Amniotic stem cell (primary cell): ENCODE measurements at regions not wholly inside any gene's neighbourhood (a gene's known extent, or its start where the extent isn't known, plus 50 kb on each side); places are given as distances from the start of the nearest gene placed in this dataset.

Experiments
- DNase-seq: peaks from one replicate; lab custom pipeline; 2025; lab: John Stamatoyannopoulos, UW

- DNase-seq: no peak
These were observed 232.9 kb upstream of the ID2 start for GRCh38 chr2:8448824-8449556.

DNA sequence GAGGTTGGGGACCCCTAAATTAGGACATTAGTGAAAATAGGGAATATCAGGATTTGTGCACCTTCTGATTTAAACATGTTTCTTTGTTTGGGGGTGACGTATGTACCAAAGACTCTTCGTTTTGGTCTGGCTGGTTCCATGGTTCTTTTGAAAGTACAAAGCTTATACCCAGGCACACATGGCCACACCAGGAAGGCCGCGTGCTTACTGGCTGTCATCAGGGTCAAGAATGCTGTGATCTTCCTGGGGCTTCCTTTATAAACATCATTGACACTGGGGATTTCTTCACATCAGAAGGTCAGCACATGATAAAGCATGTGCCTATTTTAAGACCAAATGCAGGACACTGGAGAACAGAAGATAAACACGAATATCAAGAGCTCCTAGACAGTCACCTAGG, 230.6 kb upstream of the ID2 start:
- DNase-seq: no peak

- DNase-seq: no peak
These were observed 229.6 kb upstream of the ID2 start for GRCh38 chr2:8452296-8452695.

DNA sequence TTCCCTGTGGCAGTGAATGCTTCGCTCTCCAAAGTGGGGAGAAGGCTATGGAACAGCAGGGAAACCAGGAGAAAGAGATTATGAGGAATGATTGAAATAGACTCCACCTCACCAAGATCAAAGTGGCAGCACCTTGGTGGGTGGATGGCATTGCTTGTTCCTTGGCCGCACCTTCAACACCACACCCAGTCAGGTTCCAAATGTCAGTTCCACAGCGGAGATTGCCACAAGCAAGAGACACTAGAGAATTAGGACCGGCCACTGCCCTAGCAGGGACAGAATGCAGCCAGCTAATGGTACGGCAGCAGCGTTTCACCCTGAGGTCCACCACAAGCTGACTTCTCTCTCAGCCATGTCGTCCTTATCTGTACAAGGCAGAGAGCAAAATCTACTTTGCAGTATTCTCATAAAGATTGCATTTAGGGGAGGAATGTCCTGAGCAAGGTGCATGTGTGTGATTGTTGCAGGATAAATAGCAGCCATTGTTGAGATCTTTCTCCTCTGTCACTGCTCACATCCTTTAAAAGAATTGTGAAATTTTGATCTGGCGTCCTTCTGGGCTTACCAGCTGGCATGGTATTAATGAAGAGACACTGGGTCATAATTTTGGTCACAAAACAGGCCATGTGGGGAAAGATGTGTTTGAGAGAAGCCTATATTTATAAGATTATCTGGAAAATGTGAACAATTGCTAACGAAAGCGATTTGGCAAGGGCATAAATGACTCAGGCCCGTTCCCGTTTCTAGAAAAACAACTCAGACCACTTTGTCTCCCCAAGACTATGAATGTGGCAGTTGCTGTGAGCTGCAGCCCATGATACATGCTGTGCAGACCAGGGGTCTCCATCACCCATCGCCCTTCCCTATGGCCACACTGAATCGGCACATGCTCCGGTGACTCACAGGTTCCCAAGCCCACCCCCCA, 228.6 kb upstream of the ID2 start:
- no peak for DNase-seq

DNA sequence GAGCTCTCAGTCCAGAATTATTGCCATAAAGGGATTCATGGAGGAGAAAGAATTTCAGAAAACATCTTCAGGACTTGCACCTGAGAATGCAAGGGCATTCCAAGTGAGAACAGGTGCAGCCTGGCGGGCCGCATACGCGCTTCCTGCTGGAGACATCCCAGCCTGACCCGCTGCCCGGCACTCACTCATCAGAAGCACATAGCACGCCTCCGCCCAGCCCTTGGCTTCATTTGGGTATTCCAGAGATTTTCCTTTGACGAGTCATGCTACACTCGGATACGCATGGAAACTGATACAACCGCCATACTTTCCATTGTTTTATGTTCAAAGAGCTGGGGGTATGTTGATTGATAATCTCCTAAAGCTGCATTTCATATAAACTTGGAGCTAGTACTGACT, 228.0 kb upstream of the ID2 start:
- no peak for DNase-seq

- no peak for DNase-seq
These were observed 227.1 kb upstream of the ID2 start for GRCh38 chr2:8454797-8455196.

DNA sequence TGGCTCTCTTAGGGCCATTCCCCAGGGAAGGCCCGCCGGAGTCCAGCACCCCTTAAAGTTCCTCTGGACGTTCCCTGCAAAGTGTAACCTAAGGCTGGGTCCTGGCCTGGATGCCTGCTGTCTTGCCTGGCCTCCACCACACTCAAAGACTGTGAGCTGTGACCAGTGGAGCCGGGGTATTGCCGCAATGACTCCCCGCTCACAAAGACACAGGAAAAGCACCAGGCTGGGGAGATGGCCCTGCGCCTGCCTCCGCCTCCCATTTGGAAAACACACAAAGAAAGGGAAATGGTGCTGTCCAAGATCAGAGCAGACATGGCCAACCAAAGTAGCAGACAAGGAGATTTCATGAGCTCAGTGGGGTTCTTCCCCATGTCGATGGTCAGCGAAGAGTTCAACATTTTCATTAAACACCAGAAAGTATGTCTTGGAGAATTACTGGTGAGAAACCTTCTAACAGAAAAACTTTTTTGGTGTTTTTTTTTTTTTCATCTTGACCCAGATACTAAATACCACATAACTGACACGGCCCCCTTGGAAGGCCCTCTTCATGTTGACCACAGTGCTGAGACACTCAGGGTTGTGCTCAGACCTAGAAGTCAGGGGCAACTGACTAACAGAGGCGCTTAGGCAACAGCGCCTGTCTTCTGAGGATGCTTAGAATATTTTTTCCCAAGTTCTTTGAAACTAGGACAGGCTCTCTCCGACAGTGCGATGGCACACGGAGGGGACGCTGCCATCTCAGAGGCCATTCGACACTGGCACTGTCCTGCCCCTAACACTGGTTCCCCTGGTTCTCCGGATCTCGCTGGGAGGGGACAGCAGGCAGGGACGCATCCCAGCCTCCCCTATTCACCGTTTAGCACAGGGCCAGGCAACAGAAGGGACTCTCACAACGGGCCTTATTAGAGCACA, 226.4 kb upstream of the ID2 start:
- DNase-seq: no peak

- DNase-seq: no peak
These were observed 225.4 kb upstream of the ID2 start for GRCh38 chr2:8456151-8457091.

DNA sequence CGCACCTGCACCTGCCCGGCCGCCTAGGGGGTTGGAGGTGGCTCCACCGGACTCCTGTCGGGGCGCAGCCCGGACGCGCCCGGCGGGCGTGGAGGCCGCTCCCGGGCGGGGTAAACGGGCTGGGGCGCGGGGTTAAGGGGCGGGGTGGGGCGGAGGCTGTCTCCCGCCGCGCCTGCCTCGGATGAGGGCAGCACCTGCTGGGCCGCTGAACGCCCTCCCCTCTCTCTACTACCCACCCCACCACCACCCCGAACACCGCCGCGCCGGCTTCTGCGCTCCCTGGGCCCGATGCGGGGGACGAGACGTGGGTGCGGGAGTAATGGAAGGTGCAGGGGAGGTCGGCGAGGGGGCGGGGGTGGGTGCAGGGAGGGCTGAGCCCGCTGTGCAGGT, 224.8 kb upstream of the ID2 start:
- no peak for DNase-seq

DNA sequence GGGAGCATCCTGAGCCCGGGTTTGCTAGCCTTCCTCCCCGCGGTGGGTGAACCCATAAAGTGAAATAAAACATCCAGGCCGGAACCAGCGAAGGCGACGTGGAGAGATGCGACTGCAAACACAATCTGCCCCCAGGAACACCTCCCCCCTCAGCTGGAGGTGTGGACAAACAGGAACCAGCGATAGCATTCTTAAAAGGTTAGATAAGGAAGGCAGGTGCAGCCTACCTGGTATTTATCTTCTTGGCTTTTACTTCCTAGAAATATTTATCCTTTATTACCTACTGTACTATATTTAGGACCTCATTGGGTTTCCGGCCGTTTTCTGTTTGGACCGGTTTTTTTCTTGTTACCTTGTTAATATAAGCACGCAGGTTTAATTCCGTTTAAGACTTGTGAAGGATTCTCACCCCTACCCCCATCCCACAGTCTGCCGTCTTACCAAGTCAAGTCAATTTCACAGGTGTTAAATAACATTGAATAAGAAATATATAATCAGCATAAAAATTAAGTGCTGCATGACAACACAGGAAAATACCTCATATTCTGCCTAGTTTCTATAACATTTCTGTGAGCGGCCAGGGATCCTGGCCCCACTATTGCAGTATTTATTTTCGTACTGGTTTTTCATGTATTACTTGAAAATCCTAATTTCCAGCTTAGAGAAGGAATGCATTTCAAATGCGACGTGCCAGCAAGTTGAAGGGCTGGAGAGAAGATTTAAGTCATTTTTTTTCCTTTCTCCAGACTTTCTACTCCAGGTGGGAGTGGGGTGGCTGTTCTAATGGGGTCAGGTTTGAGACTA, 224.0 kb upstream of the ID2 start:
- DNase-seq: no peak

- DNase-seq: no peak
These were observed 223.1 kb upstream of the ID2 start for GRCh38 chr2:8458503-8459459.

DNA sequence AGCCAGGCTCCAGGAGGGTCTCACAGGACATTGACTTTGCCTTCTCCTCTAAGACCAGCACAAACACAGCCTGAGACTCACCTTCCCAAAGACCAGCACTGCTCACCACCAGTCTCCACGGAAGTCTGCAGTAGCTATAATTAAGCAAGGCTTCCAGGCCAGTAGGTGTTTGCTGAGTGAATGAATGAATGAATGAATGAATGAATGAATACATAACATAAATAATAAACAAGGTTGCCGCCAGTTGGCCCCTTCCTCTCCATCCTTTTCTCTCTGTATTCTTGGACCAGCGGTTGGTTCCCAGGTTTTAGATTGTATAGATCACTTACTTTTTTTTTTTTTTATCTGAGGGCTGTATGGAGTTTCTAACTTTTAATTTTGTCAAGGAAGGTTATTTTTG, 222.4 kb upstream of the ID2 start:
- no peak for DNase-seq

DNA sequence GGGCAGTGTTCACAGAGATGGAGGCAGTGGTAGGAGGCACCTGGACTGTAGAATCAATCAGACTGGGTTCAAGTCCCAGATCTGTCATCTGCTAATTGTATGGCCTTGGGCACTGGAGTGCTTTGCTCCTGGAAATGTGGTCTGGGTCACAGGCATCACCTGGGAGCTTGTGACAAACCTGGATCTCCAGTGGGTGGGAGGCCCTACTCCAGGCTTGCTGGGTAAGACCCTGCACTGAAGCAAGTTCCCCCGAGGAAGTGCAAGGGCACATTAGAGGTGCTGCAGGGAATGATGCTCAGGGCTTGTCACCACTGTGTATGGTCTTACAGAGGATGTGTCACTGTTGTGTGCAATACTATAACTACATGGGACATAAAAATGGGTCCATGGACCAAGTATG, 220.5 kb upstream of the ID2 start:
- DNase-seq: no peak

- DNase-seq: no peak
These were observed 219.6 kb upstream of the ID2 start for GRCh38 chr2:8462280-8462679.

DNA sequence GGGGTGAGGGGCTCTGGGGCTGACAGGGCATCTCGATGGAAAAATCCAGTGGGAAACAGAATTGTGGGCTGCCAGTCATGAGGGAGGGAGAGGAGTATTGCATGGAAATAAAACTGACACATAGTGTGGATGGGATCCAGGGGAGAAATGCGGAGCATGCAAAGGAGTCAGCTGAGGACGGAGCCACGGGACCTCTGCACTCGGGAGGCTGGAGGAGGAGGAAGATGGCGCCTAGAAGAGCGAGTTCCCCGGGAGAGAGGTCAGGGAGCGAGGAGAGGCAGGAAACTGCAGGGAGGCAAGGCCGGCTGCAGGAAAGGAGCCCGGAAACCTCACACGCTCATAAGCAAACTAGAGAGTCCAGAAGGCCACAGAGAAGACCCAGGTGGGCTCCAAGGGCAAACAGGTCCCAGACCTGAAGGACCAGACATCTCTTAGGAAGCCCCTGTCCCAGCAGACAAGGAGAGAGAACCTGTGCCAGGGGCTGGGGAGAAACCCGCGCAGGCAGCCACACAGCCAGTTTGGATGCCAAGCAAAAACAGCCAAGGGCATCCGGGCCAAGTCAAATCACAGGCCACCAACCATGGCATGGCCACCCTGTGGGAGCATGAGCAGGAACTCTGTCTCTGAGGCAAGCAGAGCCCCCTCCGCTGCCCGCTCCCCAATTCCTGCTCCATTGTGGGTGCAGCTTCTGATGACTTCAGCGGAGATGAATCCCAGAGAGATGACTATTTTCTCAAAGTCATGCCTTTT, 218.8 kb upstream of the ID2 start:
- DNase-seq: no peak

DNA sequence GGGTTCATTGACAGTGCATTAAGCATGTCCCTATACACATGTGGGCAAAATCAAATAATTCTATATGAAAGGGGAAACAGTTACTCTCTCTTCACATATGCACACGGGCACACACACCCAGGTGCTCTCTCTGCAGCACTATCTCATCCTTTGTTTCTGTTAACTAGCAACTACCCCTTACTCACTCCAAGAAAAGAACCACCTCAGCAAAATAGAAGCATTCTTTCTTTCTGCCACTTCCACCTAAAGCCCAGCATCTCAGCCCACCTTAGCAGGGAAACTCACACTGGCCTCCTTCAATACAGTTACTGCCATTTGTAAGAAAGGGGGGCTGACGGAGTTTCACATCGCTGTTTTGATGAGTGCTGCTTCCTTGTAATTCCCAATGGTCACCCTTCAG, 216.3 kb upstream of the ID2 start:
- DNase-seq: no peak

- no peak for DNase-seq
These were observed 212.0 kb upstream of the ID2 start for GRCh38 chr2:8469709-8470493.
